ENCODE measurements at regions not wholly inside any gene's neighbourhood (a gene's known extent, or its start where the extent isn't known, plus 50 kb on each side); places are given as distances from the start of the nearest gene placed in this dataset.

GRCh38 chr13:37302686-37303085 is 197.2 kb upstream of the CSNK1A1L start:
- Histone ChIP-seq H3K27me3 (ENCODE audit: control insufficient read depth in 1 of 2, insufficient read depth in 2 of 2, low read length in 2 of 2) (no peaks in the 10 kb centered on the region), H3K4me3 (ENCODE audit: low read length) (no peak overlapping the region), H3K27ac (ENCODE audit: low read depth in 1 of 2, low read length in 2 of 2) (no peak overlapping the region), H3K9me3 (ENCODE audit: control insufficient read depth in 1 of 2, insufficient read depth in 1 of 2, low read length in 2 of 2) (peaks cover 0 to 8% of the 10 kb centered on the region in 2 experiments), H3K4me1 (ENCODE audit: insufficient read depth, low read length) (no peaks in the 10 kb centered on the region), H3K36me3 (ENCODE audit: insufficient read depth, low read length) (no peaks in the 10 kb centered on the region)
- ATAC-seq (ENCODE audit: poor library complexity) = no peak
- H3K4me3 Mint-ChIP-seq = no peak overlapping the region
- DNase-seq = no peak
- POLR2A ChIA-PET = no interaction called here
- H3K4me1 Mint-ChIP-seq (ENCODE audit: low read depth) = no peaks in the 10 kb centered on the region
- no peak for TF ChIP-seq CTCF (IDR thresholded peaks at IDR 0.05)
- no peaks in the 10 kb centered on the region for H3K36me3 Mint-ChIP-seq (ENCODE audit: low read depth)
- intact Hi-C loops (cut with DNase I, micrococcal nuclease) = no loop called here
- CTCF ChIA-PET = no interaction called here
- peaks cover 7% of the 10 kb centered on the region for H3K9me3 Mint-ChIP-seq
- peaks cover 9% of the 10 kb centered on the region for H3K27me3 Mint-ChIP-seq
- no peak overlapping the region for H3K27ac Mint-ChIP-seq

- no peak for DNase-seq
- no peaks in the 10 kb centered on the region for H3K27me3 ChIP-seq (ENCODE audit: control insufficient read depth in 1 of 2, insufficient read depth in 2 of 2, low read length in 2 of 2)
- ChIA-PET CTCF (no interaction called here), POLR2A (no interaction called here)
- no peak for ATAC-seq (ENCODE audit: poor library complexity)
- Mint-ChIP-seq H3K27ac (no peak overlapping the region), H3K36me3 (ENCODE audit: low read depth) (no peaks in the 10 kb centered on the region), H3K4me3 (no peak overlapping the region), H3K4me1 (ENCODE audit: low read depth) (no peaks in the 10 kb centered on the region), H3K9me3 (peaks cover 4% of the 10 kb centered on the region), H3K27me3 (peaks cover 9% of the 10 kb centered on the region)
- no peaks in the 10 kb centered on the region for H3K36me3 ChIP-seq (ENCODE audit: insufficient read depth, low read length)
- no peaks in the 10 kb centered on the region for H3K4me1 ChIP-seq (ENCODE audit: insufficient read depth, low read length)
- no peak overlapping the region for H3K4me3 ChIP-seq (ENCODE audit: low read length)
- H3K27ac ChIP-seq (ENCODE audit: low read depth in 1 of 2, low read length in 2 of 2) = no peak overlapping the region
- intact Hi-C loops (cut with DNase I, micrococcal nuclease) = no loop called here
- TF ChIP-seq CTCF (IDR thresholded peaks at IDR 0.05) = no peak
- peaks cover 0 to 4% of the 10 kb centered on the region in 2 experiments for H3K9me3 ChIP-seq (ENCODE audit: control insufficient read depth in 1 of 2, insufficient read depth in 1 of 2, low read length in 2 of 2)
These were observed 190.1 kb upstream of the CSNK1A1L start for GRCh38 chr13:37295573-37295972.

GRCh38 chr13:37295071-37295470 is 189.6 kb upstream of the CSNK1A1L start:
- Histone ChIP-seq H3K4me1 (ENCODE audit: insufficient read depth, low read length) (no peaks in the 10 kb centered on the region), H3K4me3 (ENCODE audit: low read length) (no peak overlapping the region), H3K36me3 (ENCODE audit: insufficient read depth, low read length) (no peaks in the 10 kb centered on the region), H3K27me3 (ENCODE audit: control insufficient read depth in 1 of 2, insufficient read depth in 2 of 2, low read length in 2 of 2) (no peaks in the 10 kb centered on the region), H3K27ac (ENCODE audit: low read depth in 1 of 2, low read length in 2 of 2) (no peak overlapping the region), H3K9me3 (ENCODE audit: control insufficient read depth in 1 of 2, insufficient read depth in 1 of 2, low read length in 2 of 2) (peaks cover 0 to 4% of the 10 kb centered on the region in 2 experiments)
- ChIA-PET CTCF (no interaction called here), POLR2A (no interaction called here)
- Mint-ChIP-seq H3K9me3 (peaks cover 4% of the 10 kb centered on the region), H3K27me3 (peaks cover 9% of the 10 kb centered on the region), H3K4me3 (no peak overlapping the region), H3K36me3 (ENCODE audit: low read depth) (no peaks in the 10 kb centered on the region), H3K27ac (no peak overlapping the region), H3K4me1 (ENCODE audit: low read depth) (no peaks in the 10 kb centered on the region)
- intact Hi-C loops (cut with DNase I, micrococcal nuclease) = no loop called here
- ATAC-seq (ENCODE audit: poor library complexity) (no peak), DNase-seq (no peak)
- TF ChIP-seq CTCF (IDR thresholded peaks at IDR 0.05) = no peak
